GM12878 (cell line): ENCODE measurements at regions not wholly inside any gene's neighbourhood (a gene's known extent, or its start where the extent isn't known, plus 50 kb on each side); places are given as distances from the start of the nearest gene placed in this dataset.

Experiments
- CREB1 ChIP-seq: IDR thresholded peaks from 2 replicates; pipeline ENCODE4 v1.6.1; 2012; ENCODE audit warnings: low read depth, mild to moderate bottlenecking, inconsistent platforms
- EZH2 ChIP-seq: IDR thresholded peaks from 2 replicates; pipeline ENCODE4 v1.6.1; 2012; ENCODE audit warnings: low read depth, mild to moderate bottlenecking, control low read depth, inconsistent platforms, low read length, borderline replicate concordance; ENCODE audit not compliant: control insufficient read depth
- GABPA ChIP-seq: IDR thresholded peaks from 2 replicates; pipeline ENCODE4 v1.6.1; 2014; ENCODE audit warnings: antibody characterized with exemption, low read depth, mild to moderate bottlenecking, inconsistent platforms
- HDAC6 ChIP-seq: fragments of 200-600 bp; sonication (generic); IDR thresholded peaks from one replicate; pipeline ENCODE4 v1.8.0; 2017; ENCODE audit warnings: antibody characterized with exemption; ENCODE audit not compliant: unreplicated experiment
- JUND ChIP-seq: IDR thresholded peaks from 2 replicates; pipeline ENCODE4 v1.6.1; 2012; ENCODE audit warnings: low read depth, mild to moderate bottlenecking, low read length, improper control_type of control experiment, moderate library complexity
- KDM1A ChIP-seq: fragments of 200-600 bp; sonication (generic); IDR thresholded peaks from 2 replicates; pipeline ENCODE4 v1.6.1; 2016; ENCODE audit warnings: borderline replicate concordance
- MYC ChIP-seq: IDR thresholded peaks from 2 replicates; pipeline ENCODE4 v1.6.1; 2011; ENCODE audit warnings: mild to moderate bottlenecking, low read length, moderate library complexity, inconsistent platforms; ENCODE audit not compliant: insufficient read depth, insufficient replicate concordance, insufficient read length, severe bottlenecking
- NFXL1 ChIP-seq: fragments of 450-650 bp; IDR thresholded peaks from 2 replicates; pipeline ENCODE4 v1.6.1; 2017; ENCODE audit warnings: antibody characterized with exemption, mild to moderate bottlenecking, borderline replicate concordance
- RFX5 ChIP-seq: IDR thresholded peaks from 2 replicates; pipeline ENCODE4 v1.6.1; 2011; ENCODE audit warnings: low read depth, low read length, improper control_type of control experiment
- SMC3 ChIP-seq: IDR thresholded peaks from 2 replicates; pipeline ENCODE4 v1.6.1; 2011; ENCODE audit warnings: low read length, improper control_type of control experiment, borderline replicate concordance
- TBL1XR1 ChIP-seq: IDR thresholded peaks from 2 replicates; pipeline ENCODE4 v1.6.1; 2012; ENCODE audit warnings: low read depth, low read length, improper control_type of control experiment
- ZNF274 ChIP-seq: IDR thresholded peaks from one replicate; pipeline ENCODE4 v1.8.0; 2011; ENCODE audit not compliant: insufficient read length, insufficient read depth
- TF ChIP-seq, protein P1 (sequence below): IDR thresholded peaks from 2 replicates; pipeline ENCODE4 v1.6.1; 2011; ENCODE audit warnings: low read depth, low read length, improper control_type of control experiment, borderline replicate concordance
- TF ChIP-seq, protein P2 (sequence below), 3 experiments: IDR thresholded peaks in 2 of 3; conservative IDR thresholded peaks in 1 of 3; 2 replicates each; pipeline ENCODE4 v1.5.1; 2011; ENCODE audit warnings: low read depth in 3 of 3, low read length in 3 of 3, mild to moderate bottlenecking in 3 of 3, control low read depth in 2 of 3, moderate library complexity in 2 of 3, inconsistent platforms in 1 of 3, mixed read lengths in 1 of 3; ENCODE audit not compliant: control insufficient read depth in 2 of 3, insufficient read depth in 1 of 3; ENCODE audit errors: extremely low read depth in 1 of 3

DNA sequence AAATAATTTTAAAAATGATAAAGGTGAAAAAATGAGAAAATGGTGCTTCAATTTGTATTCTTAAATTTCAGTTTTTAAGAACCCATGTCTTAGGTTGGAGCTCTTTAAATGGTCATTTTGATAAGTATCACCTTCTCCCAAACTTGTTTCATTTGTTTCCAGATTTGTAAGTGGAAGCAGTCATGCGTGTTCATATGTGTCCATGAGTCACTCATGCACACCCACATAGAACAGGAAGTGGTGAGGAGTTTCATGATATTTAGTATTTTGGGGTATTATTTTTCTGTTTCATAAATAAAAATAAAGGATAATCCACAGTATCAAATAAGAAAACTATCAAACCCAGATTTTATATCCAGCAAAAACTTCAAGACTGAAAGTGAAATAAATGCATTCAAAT, 570.4 kb upstream of the ST8SIA4 start:
- TF ChIP-seq EZH2 (no peak), HDAC6 (no peak), KDM1A (no peak), TBL1XR1 (no peak), JUND (no peak), NFXL1 (no peak), CREB1 (no peak), RFX5 (no peak), MYC (no peak), ZNF274 (no peak), SMC3 (no peak), GABPA (no peak)
- TF ChIP-seq, protein P1, sequence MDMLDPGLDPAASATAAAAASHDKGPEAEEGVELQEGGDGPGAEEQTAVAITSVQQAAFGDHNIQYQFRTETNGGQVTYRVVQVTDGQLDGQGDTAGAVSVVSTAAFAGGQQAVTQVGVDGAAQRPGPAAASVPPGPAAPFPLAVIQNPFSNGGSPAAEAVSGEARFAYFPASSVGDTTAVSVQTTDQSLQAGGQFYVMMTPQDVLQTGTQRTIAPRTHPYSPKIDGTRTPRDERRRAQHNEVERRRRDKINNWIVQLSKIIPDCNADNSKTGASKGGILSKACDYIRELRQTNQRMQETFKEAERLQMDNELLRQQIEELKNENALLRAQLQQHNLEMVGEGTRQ: no peak
- TF ChIP-seq, protein P2, sequence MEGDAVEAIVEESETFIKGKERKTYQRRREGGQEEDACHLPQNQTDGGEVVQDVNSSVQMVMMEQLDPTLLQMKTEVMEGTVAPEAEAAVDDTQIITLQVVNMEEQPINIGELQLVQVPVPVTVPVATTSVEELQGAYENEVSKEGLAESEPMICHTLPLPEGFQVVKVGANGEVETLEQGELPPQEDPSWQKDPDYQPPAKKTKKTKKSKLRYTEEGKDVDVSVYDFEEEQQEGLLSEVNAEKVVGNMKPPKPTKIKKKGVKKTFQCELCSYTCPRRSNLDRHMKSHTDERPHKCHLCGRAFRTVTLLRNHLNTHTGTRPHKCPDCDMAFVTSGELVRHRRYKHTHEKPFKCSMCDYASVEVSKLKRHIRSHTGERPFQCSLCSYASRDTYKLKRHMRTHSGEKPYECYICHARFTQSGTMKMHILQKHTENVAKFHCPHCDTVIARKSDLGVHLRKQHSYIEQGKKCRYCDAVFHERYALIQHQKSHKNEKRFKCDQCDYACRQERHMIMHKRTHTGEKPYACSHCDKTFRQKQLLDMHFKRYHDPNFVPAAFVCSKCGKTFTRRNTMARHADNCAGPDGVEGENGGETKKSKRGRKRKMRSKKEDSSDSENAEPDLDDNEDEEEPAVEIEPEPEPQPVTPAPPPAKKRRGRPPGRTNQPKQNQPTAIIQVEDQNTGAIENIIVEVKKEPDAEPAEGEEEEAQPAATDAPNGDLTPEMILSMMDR (IDR thresholded peaks at IDR 0.05 in 2 of 3, conservative IDR thresholded peaks at IDR 0.05 in 1 of 3; ENCODE audit: control insufficient read depth in 2 of 3, extremely low read depth in 1 of 3, insufficient read depth in 1 of 3, low read depth in 3 of 3, low read length in 3 of 3): no peak
